Ovary (tissue), 7 donors: ENCODE measurements at regions not wholly inside any gene's neighbourhood (a gene's known extent, or its start where the extent isn't known, plus 50 kb on each side); places are given as distances from the start of the nearest gene placed in this dataset.

Experiments
- DNase-seq, 5 donors: peaks; one replicate each; pipeline ENCODE4 v3.0.0-alpha.2; 2019 to 2020
- H3K27ac ChIP-seq, 2 donors: fragments of 200-600 bp; one replicate each; pipeline versions ENCODE4 v1.5.1 to v1.8.0; 2019 to 2022
- H3K27me3 ChIP-seq: fragments of 200-600 bp; one replicate; pipeline ENCODE4 v1.8.0; 2022
- H3K36me3 ChIP-seq: fragments of 200-600 bp; sonication (generic); one replicate; pipeline ENCODE4 v1.5.1; 2019
- H3K4me1 ChIP-seq: one replicate; pipeline ENCODE4 v1.8.1; 2013; ENCODE audit warnings: mild to moderate bottlenecking, moderate library complexity; ENCODE audit not compliant: insufficient read depth
- H3K4me3 ChIP-seq: fragments of 200-600 bp; sonication (generic); one replicate; pipeline ENCODE4 v1.5.1; 2017
- H3K9me3 ChIP-seq, 2 donors: fragments of 200-600 bp in 1 of 2; sonication (generic) in 1 of 2; one replicate each; pipeline versions ENCODE4 v1.5.1 to v1.8.1; 2013 to 2019; ENCODE audit warnings: mild to moderate bottlenecking in 1 of 2, moderate library complexity in 1 of 2
- EP300 ChIP-seq: sonication (generic); formaldehyde crosslinking; IDR thresholded peaks from one replicate; pipeline ENCODE4 v1.6.1; 2017; ENCODE audit warnings: antibody characterized with exemption
- POLR2A ChIP-seq: fragments of 450-650 bp; IDR thresholded peaks from one replicate; pipeline ENCODE4 v1.6.1; 2017; ENCODE audit warnings: antibody characterized with exemption, mild to moderate bottlenecking, moderate library complexity
- WGBS, 3 donors: extraction: QIAGEN DNeasy Blood & Tissue Kit in 1 of 3; methylation state at CpG; one replicate each; pipeline versions ENCODE4 v1.1.5 to v1.1.7; 2013 to 2017; 5-methylcytosine and 5-hydroxymethylcytosine counted together
- intact Hi-C, 4 donors: fragments of 100-400 bp; cut with DNase I; formaldehyde crosslinking; loops; one replicate each; pipeline versions ENCODE4 v1.11.0 to v1.15.1; 2022 to 2023
- TF ChIP-seq, protein P1 (sequence below), 3 donors: fragments of 450-650 bp in 2 of 3; fragments of 200-600 bp in 1 of 3; IDR thresholded peaks; one replicate each; pipeline versions ENCODE4 v1.5.1 to v1.8.0; 2016 to 2022; ENCODE audit warnings: antibody characterized with exemption in 3 of 3, mild to moderate bottlenecking in 1 of 3
- donor health status: DM: no; HTN: no; CAD: no; lungs with moderate emphysema.
- donor health status: DM: no; HTN: no; CAD: no.
- donor health status: Bipolar disorder and iron deficiency.
- donor health status: DM: no; HTN: no; CAD: no.
- donor health status: DM: yes; HTN: yes; CAD: no.

DNA sequence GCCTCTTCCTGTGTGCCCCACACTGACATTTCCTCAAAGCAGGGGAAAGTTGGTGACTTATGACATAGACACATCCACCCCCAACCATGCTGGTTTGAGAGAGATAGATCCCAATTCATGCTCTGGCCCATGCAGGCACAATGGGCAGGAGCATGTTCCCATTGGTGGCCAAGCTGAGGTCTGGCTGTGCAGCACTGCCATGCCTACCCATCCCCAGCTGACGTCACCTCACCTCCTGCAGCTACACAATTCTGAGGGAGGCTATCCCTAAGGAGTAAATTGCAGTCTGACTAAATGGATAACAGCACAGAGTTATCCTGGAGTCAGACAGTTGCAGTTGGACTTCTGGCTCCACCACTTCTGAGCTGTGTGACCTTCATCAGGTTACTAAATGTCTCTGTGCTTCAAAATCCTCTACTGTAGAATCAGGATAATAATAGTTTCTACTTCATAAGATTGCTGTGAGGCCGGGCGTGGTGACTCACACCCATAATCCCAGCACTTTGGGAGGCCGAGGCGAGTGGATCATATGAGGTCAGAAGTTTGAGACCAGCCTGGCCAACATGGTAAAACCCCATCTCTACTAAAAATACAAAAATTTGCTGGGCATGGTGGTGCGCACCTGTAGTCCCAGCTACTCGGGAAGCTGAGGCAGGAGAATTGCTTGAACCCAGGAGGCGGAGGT is 323.9 kb downstream of the BCL11B start:
- Histone ChIP-seq H3K27me3 (no peaks in the 10 kb centered on the region), H3K27ac (no peak overlapping the region), H3K9me3 (no peaks in the 10 kb centered on the region), H3K4me1 (peaks cover 3% of the 10 kb centered on the region), H3K36me3 (no peaks in the 10 kb centered on the region), H3K4me3 (no peak overlapping the region)
- 96 to 97% (median 96%) methylated on average over 8 of the region's 8 CpGs for WGBS, 3 donors
- DNase-seq: no peak
- intact Hi-C loops: no loop called here
- TF ChIP-seq, protein P1, sequence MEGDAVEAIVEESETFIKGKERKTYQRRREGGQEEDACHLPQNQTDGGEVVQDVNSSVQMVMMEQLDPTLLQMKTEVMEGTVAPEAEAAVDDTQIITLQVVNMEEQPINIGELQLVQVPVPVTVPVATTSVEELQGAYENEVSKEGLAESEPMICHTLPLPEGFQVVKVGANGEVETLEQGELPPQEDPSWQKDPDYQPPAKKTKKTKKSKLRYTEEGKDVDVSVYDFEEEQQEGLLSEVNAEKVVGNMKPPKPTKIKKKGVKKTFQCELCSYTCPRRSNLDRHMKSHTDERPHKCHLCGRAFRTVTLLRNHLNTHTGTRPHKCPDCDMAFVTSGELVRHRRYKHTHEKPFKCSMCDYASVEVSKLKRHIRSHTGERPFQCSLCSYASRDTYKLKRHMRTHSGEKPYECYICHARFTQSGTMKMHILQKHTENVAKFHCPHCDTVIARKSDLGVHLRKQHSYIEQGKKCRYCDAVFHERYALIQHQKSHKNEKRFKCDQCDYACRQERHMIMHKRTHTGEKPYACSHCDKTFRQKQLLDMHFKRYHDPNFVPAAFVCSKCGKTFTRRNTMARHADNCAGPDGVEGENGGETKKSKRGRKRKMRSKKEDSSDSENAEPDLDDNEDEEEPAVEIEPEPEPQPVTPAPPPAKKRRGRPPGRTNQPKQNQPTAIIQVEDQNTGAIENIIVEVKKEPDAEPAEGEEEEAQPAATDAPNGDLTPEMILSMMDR (IDR thresholded peaks at IDR 0.05): no peak
- TF ChIP-seq POLR2A (no peak), EP300 (no peak)

DNA sequence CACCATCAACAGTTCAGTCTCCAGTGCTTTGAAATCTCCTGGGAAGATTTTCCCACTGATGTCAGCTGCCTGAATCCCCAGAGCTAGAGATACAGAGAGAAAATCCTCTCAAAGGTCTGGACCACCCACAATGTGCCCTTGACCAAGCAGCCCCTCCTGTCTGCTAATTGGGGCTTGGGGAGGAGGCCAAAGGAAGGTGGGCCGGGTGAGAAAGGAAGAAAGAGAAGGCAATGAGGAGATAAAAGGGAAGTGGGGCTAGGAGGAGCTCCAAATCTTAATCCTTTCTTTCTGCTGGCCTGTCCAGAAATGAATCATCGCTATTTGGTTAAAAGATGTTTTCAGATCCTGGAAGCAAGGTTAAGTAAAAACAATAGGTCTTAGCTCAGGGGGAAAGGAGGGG is 322.9 kb downstream of the BCL11B start:
- H3K27ac ChIP-seq: no peak overlapping the region
- intact Hi-C loops: no loop called here
- no peak for DNase-seq
- H3K36me3 ChIP-seq: no peaks in the 10 kb centered on the region
- no peaks in the 10 kb centered on the region for H3K9me3 ChIP-seq
- TF ChIP-seq EP300: no peak
- no peak for TF ChIP-seq POLR2A
- TF ChIP-seq, protein P1 (IDR thresholded peaks at IDR 0.05): no peak
- H3K4me1 ChIP-seq: peaks cover 3% of the 10 kb centered on the region
- 26 to 37% (median 30%) methylated on average over 2 of the region's 2 CpGs for WGBS, 3 donors
- no peak overlapping the region for H3K4me3 ChIP-seq
- no peaks in the 10 kb centered on the region for H3K27me3 ChIP-seq

DNA sequence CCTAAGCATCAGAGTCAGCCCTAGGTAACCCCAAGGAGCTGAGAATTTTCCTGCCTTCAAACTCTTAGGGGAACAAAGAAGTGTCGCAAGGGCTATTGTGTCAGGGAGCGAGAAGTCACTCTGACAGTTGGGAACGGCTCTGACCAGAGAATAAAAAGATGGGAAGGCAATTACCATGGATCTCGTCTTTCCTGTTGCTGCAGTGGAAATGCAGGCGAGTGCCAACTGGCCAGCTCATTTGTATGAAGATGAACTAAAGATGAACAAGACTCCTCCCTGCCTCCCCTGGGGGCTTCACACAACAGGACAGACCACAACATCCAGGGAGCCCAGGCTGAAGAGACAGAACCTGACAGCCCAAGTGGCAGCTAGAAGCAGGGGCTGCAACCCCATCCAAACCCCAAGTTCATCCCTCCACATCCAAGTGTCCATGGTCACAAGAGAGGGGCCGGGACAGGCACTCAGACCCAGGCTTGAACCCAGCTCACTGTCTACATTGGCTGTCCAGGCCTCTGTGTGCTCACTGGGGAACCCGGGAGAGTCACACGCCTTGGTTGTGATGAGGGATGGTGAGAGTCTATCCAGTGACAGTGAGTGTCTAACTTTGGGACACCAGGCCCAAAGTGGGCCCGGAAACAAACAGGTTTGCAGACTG is 322.4 kb downstream of the BCL11B start:
- DNase-seq: no peak
- Histone ChIP-seq H3K36me3 (no peaks in the 10 kb centered on the region), H3K27ac (no peak overlapping the region), H3K9me3 (no peaks in the 10 kb centered on the region), H3K27me3 (no peaks in the 10 kb centered on the region), H3K4me3 (no peak overlapping the region), H3K4me1 (peaks cover 3% of the 10 kb centered on the region)
- no peak for TF ChIP-seq POLR2A
- TF ChIP-seq EP300: no peak
- TF ChIP-seq, protein P1 (IDR thresholded peaks at IDR 0.05): no peak
- WGBS, 3 donors: 84 to 88% (median 87%) methylated on average over 9 of the region's 9 CpGs
- intact Hi-C loops: no loop called here

DNA sequence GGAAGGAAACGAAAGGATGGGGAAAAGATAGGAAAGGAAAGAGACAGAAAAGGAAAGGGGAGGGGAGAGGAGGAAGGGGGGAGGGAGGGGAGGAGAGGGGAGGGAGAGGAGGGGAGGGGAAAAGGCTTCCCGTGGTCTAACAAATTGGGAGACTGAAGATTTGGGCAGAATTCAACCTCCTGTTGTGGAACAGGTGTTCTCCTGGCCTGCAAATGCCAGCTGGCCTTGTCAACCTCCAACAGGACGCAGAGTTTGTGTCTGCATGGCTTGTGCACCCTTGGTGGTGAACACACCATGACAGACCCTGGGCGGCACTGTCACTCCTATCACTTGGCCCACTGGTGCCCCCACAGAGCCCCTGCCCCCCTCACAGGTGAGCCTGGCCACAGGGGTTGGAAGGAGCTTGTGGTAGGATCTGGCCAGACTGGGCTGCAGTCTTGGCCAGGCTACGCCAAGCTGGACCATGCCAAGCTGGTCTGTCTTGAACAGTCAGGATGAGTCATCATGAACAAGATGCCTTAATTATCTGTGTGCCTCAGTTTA is 321.6 kb downstream of the BCL11B start:
- Histone ChIP-seq H3K4me1 (peaks cover 3% of the 10 kb centered on the region), H3K36me3 (no peaks in the 10 kb centered on the region), H3K27ac (no peak overlapping the region), H3K27me3 (no peaks in the 10 kb centered on the region), H3K4me3 (no peak overlapping the region), H3K9me3 (no peaks in the 10 kb centered on the region)
- no peak for DNase-seq
- TF ChIP-seq EP300 (no peak), POLR2A (no peak)
- TF ChIP-seq, protein P1 (IDR thresholded peaks at IDR 0.05): no peak
- 72 to 76% (median 75%) methylated on average over 4 to 5 of the region's 5 CpGs for WGBS, 3 donors
- intact Hi-C loops: no loop called here
